Ureter (tissue), 1 donor: ENCODE measurements at regions not wholly inside any gene's neighbourhood (a gene's known extent, or its start where the extent isn't known, plus 50 kb on each side); places are given as distances from the start of the nearest gene placed in this dataset.
"Not testable (repeated sequence)": the region's sequence is repeated elsewhere in the genome, so short reads cannot be mapped to it uniquely, and the experiment has no call there.

ENCODE experiments used
- DNase-seq: peaks from one replicate; pipeline ENCODE4 v3.0.0-alpha.2; 2020; ENCODE audit warnings: low spot score
- donor health status: DM: yes; HTN: yes; CAD: no.

GRCh38 chr5:67880876-67881275, 334.7 kb upstream of the PIK3R1 start:
- no peak for DNase-seq

- DNase-seq = no peak
These were observed 335.1 kb upstream of the PIK3R1 start for GRCh38 chr5:67880511-67880805.

GRCh38 chr5:67879620-67880510, 335.7 kb upstream of the PIK3R1 start:
- DNase-seq = no peak

- DNase-seq = no peak
These were observed 336.6 kb upstream of the PIK3R1 start for GRCh38 chr5:67878933-67879332.

GRCh38 chr5:67876371-67876770, 339.2 kb upstream of the PIK3R1 start:
- DNase-seq = no peak

GRCh38 chr5:67875601-67876000, 340.0 kb upstream of the PIK3R1 start:
- no peak for DNase-seq

- DNase-seq = no peak
These were observed 341.6 kb upstream of the PIK3R1 start for GRCh38 chr5:67873935-67874334.

- no peak for DNase-seq
These were observed 344.9 kb upstream of the PIK3R1 start for GRCh38 chr5:67870662-67871061.

GRCh38 chr5:67864335-67864734, 351.2 kb upstream of the PIK3R1 start:
- not testable (repeated sequence) for DNase-seq

GRCh38 chr5:67858471-67859031, 357.0 kb upstream of the PIK3R1 start:
- no peak for DNase-seq

- DNase-seq = no peak
These were observed 358.1 kb upstream of the PIK3R1 start for GRCh38 chr5:67857502-67857901.

GRCh38 chr5:67855523-67855922, 360.0 kb upstream of the PIK3R1 start:
- no peak for DNase-seq

GRCh38 chr5:67850906-67851305, 364.6 kb upstream of the PIK3R1 start:
- DNase-seq = not testable (repeated sequence)

- no peak for DNase-seq
These were observed 370.6 kb upstream of the PIK3R1 start for GRCh38 chr5:67844924-67845323.

- no peak for DNase-seq
These were observed 372.8 kb upstream of the PIK3R1 start for GRCh38 chr5:67842806-67843205.

- DNase-seq = not testable (repeated sequence)
These were observed 378.3 kb upstream of the PIK3R1 start for GRCh38 chr5:67837225-67837624.

GRCh38 chr5:67836496-67836895, 379.1 kb upstream of the PIK3R1 start:
- DNase-seq = not testable (repeated sequence)

- DNase-seq = no peak
These were observed 384.5 kb upstream of the PIK3R1 start for GRCh38 chr5:67831048-67831447.

- no peak for DNase-seq
These were observed 388.0 kb upstream of the PIK3R1 start for GRCh38 chr5:67827541-67827940.

GRCh38 chr5:67824852-67825251, 390.7 kb upstream of the PIK3R1 start:
- no peak for DNase-seq

- DNase-seq = no peak
These were observed 397.9 kb upstream of the PIK3R1 start for GRCh38 chr5:67817652-67818051.

- no peak for DNase-seq
These were observed 399.1 kb upstream of the PIK3R1 start for GRCh38 chr5:67816456-67816855.
